CD8-positive, alpha-beta memory T cell (primary cell): ENCODE measurements at regions not wholly inside any gene's neighbourhood (a gene's known extent, or its start where the extent isn't known, plus 50 kb on each side); places are given as distances from the start of the nearest gene placed in this dataset.

Source experiments
- CTCF ChIA-PET: fragments of 350-600 bp; sonication (Branson Sonifier 250); formaldehyde crosslinking; loops from one replicate; lab custom pipeline; 2021; ENCODE audit warnings: antibody characterized with exemption; lab: Charles Lee
- POLR2A ChIA-PET: fragments of 350-600 bp; sonication (Branson Sonifier 250); formaldehyde crosslinking; loops from one replicate; lab custom pipeline; 2021; ENCODE audit warnings: antibody characterized with exemption; lab: Charles Lee
- DNase-seq, 5 donors: peaks; one replicate each; pipeline versions ENCODE4 v3.0.0 to v3.0.0-alpha.2; 2020 to 2022; ENCODE audit warnings: mixed read lengths in 1 of 5
- H3K27ac ChIP-seq: one replicate; pipeline ENCODE4 v1.7.0; 2013; ENCODE audit warnings: low read depth, mild to moderate bottlenecking, low read length, moderate library complexity
- H3K27me3 ChIP-seq: 2 replicates; pipeline ENCODE4 v1.7.0; 2013; ENCODE audit warnings: low read length, mild to moderate bottlenecking; ENCODE audit not compliant: insufficient read depth, poor library complexity, severe bottlenecking
- H3K36me3 ChIP-seq: 2 replicates; pipeline ENCODE4 v1.7.0; 2013; ENCODE audit warnings: mild to moderate bottlenecking, low read length, moderate library complexity; ENCODE audit not compliant: insufficient read depth
- H3K4me1 ChIP-seq: 2 replicates; pipeline ENCODE4 v1.7.0; 2013; ENCODE audit warnings: mild to moderate bottlenecking, low read length, moderate library complexity; ENCODE audit not compliant: insufficient read depth
- H3K4me3 ChIP-seq: 2 replicates; pipeline ENCODE4 v1.7.0; 2013; ENCODE audit warnings: mild to moderate bottlenecking, low read length
- H3K9me3 ChIP-seq: 2 replicates; pipeline ENCODE4 v1.7.0; 2013; ENCODE audit warnings: mild to moderate bottlenecking, low read length
- H3K27ac Mint-ChIP-seq, 8 donors: one replicate each; pipeline ENCODE4 v1.8.0; 2020 to 2021; ENCODE audit warnings: mixed read lengths in 8 of 8, mild to moderate bottlenecking in 6 of 8, inconsistent platforms in 3 of 8, moderate library complexity in 3 of 8
- H3K27me3 Mint-ChIP-seq, 2 donors: one replicate each; pipeline ENCODE4 v1.8.0; 2020 to 2021; ENCODE audit warnings: mixed read lengths in 2 of 2, mild to moderate bottlenecking in 1 of 2, moderate library complexity in 1 of 2
- H3K36me3 Mint-ChIP-seq, 3 donors: one replicate each; pipeline ENCODE4 v1.8.0; 2020 to 2021; ENCODE audit warnings: mixed read lengths in 3 of 3, inconsistent platforms in 1 of 3, mild to moderate bottlenecking in 1 of 3
- H3K4me1 Mint-ChIP-seq, 3 donors: one replicate each; pipeline ENCODE4 v1.8.0; 2020 to 2021; ENCODE audit warnings: mixed read lengths in 3 of 3, inconsistent platforms in 1 of 3, mild to moderate bottlenecking in 1 of 3
- H3K4me3 Mint-ChIP-seq, 7 donors: one replicate each; pipeline ENCODE4 v1.8.0; 2020 to 2021; ENCODE audit warnings: mixed read lengths in 7 of 7, mild to moderate bottlenecking in 6 of 7, moderate library complexity in 4 of 7, inconsistent platforms in 2 of 7
- H3K9me3 Mint-ChIP-seq, 5 donors: one replicate each; pipeline ENCODE4 v1.8.0; 2020 to 2022; ENCODE audit warnings: mixed read lengths in 5 of 5, mild to moderate bottlenecking in 3 of 5, moderate library complexity in 2 of 5, inconsistent platforms in 1 of 5

DNA sequence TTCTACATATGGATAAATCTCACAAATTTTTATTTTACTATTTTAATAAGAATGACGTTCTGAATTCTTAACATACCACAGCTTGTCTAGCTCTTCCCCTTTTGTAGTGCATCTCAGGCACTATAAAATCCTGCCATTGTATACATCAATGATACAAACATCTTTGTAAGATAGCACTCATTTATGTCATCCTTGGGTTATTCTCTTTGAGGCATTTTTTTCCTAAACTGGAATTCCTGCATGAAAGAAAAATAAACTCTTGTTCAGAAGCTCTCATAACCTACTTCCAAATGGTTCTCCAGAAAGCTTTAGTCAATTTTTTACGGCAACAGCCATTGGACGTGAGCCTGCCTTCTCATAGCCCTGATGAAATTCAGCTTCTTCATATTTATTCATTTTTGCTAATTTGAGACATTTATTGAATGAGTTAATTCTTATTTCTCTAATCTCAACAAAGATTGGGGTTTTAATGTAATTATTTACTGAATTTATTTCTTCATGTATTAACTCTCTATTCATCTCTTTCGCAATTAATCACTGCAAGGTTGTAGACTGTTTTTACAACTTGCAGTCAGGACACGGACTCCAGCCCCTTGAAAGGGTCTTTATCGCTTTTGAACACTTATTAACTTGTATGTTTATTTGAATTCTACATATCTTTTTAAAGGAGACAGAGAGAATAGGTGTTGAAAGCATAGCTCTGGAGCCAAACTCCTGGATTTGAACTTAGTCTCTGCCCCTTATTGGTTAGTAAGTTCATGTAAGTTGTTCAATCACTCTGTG is 57.6 kb upstream of the PARD3B start:
- Mint-ChIP-seq H3K27ac (no peak overlapping the region), H3K36me3 (no peaks in the 10 kb centered on the region), H3K9me3 (no peaks in the 10 kb centered on the region), H3K27me3 (peaks cover 4 to 7% of the 10 kb centered on the region in 2 donors), H3K4me1 (no peaks in the 10 kb centered on the region), H3K4me3 (no peak overlapping the region)
- Histone ChIP-seq H3K4me1 (no peaks in the 10 kb centered on the region), H3K36me3 (no peaks in the 10 kb centered on the region), H3K27ac (no peak overlapping the region), H3K27me3 (no peaks in the 10 kb centered on the region), H3K9me3 (no peaks in the 10 kb centered on the region), H3K4me3 (no peak overlapping the region)
- POLR2A ChIA-PET = no interaction called here
- CTCF ChIA-PET = no interaction called here
- no peak for DNase-seq

DNA sequence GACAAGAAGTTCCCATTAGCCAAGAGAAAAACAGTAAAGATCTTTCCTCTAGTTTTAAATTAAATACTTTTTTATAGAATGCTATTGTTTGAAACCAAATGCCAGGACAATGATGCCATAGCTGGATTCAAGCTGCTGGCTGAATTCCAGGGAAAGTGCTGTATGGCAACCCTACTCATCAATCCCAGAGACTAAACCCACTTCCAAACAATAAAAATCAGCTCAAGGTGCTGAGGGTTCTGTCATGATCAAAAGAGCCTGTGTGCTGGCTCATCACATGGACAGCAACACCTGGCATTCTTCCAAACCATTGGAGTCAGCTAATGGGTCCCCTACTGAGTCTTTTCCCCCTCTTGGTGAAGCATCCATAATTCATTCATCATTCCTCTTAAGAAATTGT is 53.7 kb upstream of the PARD3B start:
- no peak overlapping the region for H3K4me3 Mint-ChIP-seq
- H3K27me3 Mint-ChIP-seq = peaks cover 5 to 11% of the 10 kb centered on the region in 2 donors
- no peaks in the 10 kb centered on the region for H3K36me3 Mint-ChIP-seq
- CTCF ChIA-PET = no interaction called here
- DNase-seq = no peak
- H3K27ac ChIP-seq = no peak overlapping the region
- POLR2A ChIA-PET = no interaction called here
- H3K4me1 ChIP-seq = no peaks in the 10 kb centered on the region
- H3K27ac Mint-ChIP-seq = no peak overlapping the region
- H3K4me3 ChIP-seq = no peak overlapping the region
- no peaks in the 10 kb centered on the region for H3K9me3 Mint-ChIP-seq
- no peaks in the 10 kb centered on the region for H3K36me3 ChIP-seq
- H3K27me3 ChIP-seq = no peaks in the 10 kb centered on the region
- no peaks in the 10 kb centered on the region for H3K9me3 ChIP-seq
- no peaks in the 10 kb centered on the region for H3K4me1 Mint-ChIP-seq

DNA sequence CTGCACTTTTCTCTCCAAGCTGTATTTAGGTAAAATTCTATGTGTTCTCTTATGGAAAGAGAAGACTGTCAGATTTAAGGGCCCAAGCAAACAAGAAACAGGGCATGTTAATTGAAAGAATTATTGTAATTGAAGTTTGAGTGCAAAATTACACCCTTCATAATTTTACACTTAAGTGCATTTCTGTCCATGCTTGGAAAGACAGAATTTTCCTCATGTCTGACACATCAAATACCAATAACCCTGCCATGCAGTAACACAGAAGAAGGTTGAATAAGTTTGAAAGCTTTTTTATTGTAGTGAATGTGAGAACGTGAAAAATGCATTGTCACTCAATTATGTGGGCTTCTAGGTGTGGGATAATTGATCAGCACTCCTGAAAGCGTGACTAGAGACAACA is 52.9 kb upstream of the PARD3B start:
- Mint-ChIP-seq H3K9me3 (no peaks in the 10 kb centered on the region), H3K27me3 (peaks cover 5 to 13% of the 10 kb centered on the region in 2 donors), H3K36me3 (peaks cover 0 to 1% (median 0%) of the 10 kb centered on the region in 3 donors), H3K27ac (no peak overlapping the region), H3K4me1 (no peaks in the 10 kb centered on the region), H3K4me3 (no peak overlapping the region)
- no peaks in the 10 kb centered on the region for H3K9me3 ChIP-seq
- H3K36me3 ChIP-seq = no peaks in the 10 kb centered on the region
- ChIA-PET POLR2A (no interaction called here), CTCF (no interaction called here)
- no peak overlapping the region for H3K4me3 ChIP-seq
- no peaks in the 10 kb centered on the region for H3K4me1 ChIP-seq
- H3K27me3 ChIP-seq = no peaks in the 10 kb centered on the region
- no peak for DNase-seq
- no peak overlapping the region for H3K27ac ChIP-seq

DNA sequence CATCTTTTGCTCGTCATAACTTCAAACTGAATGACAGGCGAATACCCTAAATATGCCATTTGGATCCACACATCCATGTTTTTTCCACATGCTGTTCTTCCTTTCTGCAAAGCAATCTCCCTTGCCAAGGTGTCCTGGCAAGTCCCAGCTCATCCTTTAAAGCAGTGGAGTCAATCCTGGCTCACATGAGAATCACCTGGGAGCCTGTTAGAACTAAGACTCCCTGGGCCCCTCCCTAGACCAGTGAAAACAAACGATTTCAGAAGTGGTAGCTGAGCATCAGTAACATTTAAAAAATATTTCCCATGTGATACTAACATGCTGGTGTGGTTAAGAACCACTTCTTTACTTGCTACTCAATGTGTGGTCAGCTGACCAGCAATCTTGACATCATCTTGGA is 50.6 kb upstream of the PARD3B start:
- no peaks in the 10 kb centered on the region for H3K9me3 Mint-ChIP-seq
- ChIA-PET POLR2A (no interaction called here), CTCF (no interaction called here)
- H3K4me3 Mint-ChIP-seq = no peak overlapping the region
- H3K36me3 Mint-ChIP-seq = peaks cover 0 to 1% (median 0%) of the 10 kb centered on the region in 3 donors
- Histone ChIP-seq H3K4me1 (no peaks in the 10 kb centered on the region), H3K27me3 (no peaks in the 10 kb centered on the region), H3K9me3 (no peaks in the 10 kb centered on the region), H3K4me3 (no peak overlapping the region), H3K36me3 (no peaks in the 10 kb centered on the region), H3K27ac (no peak overlapping the region)
- no peaks in the 10 kb centered on the region for H3K4me1 Mint-ChIP-seq
- no peak overlapping the region for H3K27ac Mint-ChIP-seq
- DNase-seq = no peak
- H3K27me3 Mint-ChIP-seq = peaks cover 5 to 10% of the 10 kb centered on the region in 2 donors

DNA sequence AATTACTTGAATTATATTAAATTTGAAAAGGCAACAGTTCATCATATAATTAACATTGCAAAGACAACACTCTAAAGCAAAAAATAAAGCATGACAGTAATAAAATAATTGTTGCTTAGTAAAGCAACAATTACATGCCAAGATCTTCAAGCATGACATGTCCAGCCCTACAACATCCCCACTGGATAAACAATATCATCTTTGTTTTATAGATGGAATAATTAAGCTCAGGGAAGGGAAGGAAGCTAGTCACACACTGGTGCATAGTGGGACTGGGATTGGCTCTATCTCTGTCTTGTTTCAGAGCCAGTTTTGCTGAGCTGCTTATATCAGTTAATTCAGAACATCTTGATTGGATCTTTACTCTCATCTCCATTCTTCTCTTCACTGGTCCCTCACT is 49.9 kb upstream of the PARD3B start:
- peaks cover 5 to 10% of the 10 kb centered on the region in 2 donors for H3K27me3 Mint-ChIP-seq
- Histone ChIP-seq H3K4me3 (no peak overlapping the region), H3K9me3 (no peaks in the 10 kb centered on the region), H3K36me3 (no peaks in the 10 kb centered on the region), H3K4me1 (no peaks in the 10 kb centered on the region), H3K27ac (no peak overlapping the region), H3K27me3 (no peaks in the 10 kb centered on the region)
- CTCF ChIA-PET = no interaction called here
- DNase-seq = no peak
- no peaks in the 10 kb centered on the region for H3K9me3 Mint-ChIP-seq
- H3K36me3 Mint-ChIP-seq = peaks cover 0 to 1% (median 0%) of the 10 kb centered on the region in 3 donors
- POLR2A ChIA-PET = no interaction called here
- no peak overlapping the region for H3K4me3 Mint-ChIP-seq
- no peak overlapping the region for H3K27ac Mint-ChIP-seq
- no peaks in the 10 kb centered on the region for H3K4me1 Mint-ChIP-seq
